Erythroblast (primary cell): ENCODE measurements at regions not wholly inside any gene's neighbourhood (a gene's known extent, or its start where the extent isn't known, plus 50 kb on each side); places are given as distances from the start of the nearest gene placed in this dataset.

Experiments used
- DNase-seq, 2 experiments: peaks; one replicate each; lab custom pipeline; 2025; lab: John Stamatoyannopoulos, UW
- GATA1 ChIP-seq: IDR thresholded peaks from 2 replicates; pipeline ENCODE4 v1.6.1; 2011; ENCODE audit warnings: low read depth, mild to moderate bottlenecking, control low read depth, low read length, moderate library complexity
- POLR2A ChIP-seq: IDR thresholded peaks from 2 replicates; pipeline ENCODE4 v1.6.1; 2011; ENCODE audit warnings: mild to moderate bottlenecking, low read length

DNA sequence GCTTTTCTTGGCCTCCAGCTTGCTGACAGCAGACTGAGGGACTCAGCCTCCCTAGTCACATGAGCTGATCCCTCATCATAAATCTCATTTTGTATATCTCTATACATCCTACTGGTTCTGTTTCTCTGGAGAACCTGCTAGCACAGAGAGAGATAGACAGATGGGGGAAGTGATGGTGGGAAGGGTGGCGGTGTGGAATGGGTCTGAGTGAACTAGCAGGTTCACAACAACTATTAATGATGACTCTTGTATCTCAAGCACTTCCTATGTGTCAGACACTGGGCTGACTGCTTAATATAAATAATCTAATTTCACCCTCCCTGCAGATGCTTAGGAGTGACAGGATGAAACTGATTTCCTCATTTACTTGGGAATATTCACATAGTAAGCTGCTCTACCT, 106.9 kb upstream of the TLE3 start:
- TF ChIP-seq GATA1 (no peak), POLR2A (no peak)
- no peak for DNase-seq

DNA sequence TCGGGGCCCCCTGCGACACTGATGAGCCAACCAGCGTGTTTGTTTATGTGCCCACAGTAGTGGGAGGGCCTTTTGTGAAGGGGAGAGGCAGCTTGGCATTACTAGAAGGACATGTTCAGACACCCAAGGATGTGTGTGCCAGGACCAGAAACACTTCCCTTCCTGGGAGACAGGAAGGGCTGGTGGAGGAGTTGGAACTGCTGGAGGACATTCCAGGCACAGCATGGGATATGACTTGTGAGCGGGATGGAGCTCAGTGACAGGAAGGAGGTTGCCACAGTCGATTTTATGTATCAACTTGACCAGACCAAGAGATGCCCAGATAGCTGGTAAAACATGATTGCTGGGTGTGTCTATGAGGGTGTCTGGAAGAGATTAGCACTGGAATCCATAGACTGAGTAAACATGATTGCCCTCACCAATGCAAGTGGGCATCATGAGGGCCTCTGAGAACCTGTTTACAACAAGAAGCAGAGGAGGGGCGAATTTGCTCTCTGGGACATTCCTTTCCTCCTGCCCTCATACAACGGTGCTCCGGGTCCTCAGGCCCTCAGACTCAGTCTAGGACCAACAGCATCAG, 106.4 kb upstream of the TLE3 start:
- TF ChIP-seq GATA1 = no peak
- no peak for TF ChIP-seq POLR2A
- peak in 1 of 2 experiments; percentile 33 for DNase-seq

DNA sequence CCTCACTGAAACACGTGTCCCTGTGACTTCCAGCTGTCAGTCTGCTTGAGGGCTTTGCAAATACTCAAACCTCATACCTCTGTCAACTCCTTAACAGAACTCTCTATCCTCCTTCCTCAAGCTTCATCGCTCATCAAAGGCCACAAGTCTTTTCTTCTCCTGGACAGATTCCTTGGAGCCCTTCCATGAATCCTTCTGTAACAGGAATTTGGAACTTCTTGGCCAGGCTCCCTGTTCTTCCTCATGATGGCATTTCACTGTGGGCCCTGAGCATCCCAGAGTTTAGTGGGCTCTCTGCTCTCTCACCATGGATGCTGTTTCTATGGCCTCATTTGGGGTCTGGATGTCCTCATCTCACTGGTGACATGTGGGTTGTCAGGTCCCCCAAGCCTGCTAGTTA, 105.0 kb upstream of the TLE3 start:
- no peak for DNase-seq
- TF ChIP-seq GATA1 (no peak), POLR2A (no peak)

DNA sequence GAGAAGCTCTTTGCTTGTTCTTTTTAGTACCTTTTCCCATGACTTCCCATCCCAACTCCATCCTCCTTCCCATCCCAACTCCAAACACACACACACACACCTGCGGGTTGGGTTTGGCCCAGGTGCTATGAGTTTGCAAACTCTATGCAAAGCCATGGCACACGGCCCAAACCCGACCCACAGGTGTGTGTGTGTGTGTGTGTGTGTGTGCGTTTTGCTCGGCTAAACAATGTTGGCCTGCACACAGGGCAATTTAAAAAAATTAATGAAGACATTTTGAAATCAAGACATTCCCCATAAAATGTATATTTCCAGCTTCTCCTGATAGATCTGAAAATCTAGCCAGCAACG, 103.7 kb upstream of the TLE3 start:
- no peak for DNase-seq
- TF ChIP-seq POLR2A = no peak
- TF ChIP-seq GATA1 = no peak

DNA sequence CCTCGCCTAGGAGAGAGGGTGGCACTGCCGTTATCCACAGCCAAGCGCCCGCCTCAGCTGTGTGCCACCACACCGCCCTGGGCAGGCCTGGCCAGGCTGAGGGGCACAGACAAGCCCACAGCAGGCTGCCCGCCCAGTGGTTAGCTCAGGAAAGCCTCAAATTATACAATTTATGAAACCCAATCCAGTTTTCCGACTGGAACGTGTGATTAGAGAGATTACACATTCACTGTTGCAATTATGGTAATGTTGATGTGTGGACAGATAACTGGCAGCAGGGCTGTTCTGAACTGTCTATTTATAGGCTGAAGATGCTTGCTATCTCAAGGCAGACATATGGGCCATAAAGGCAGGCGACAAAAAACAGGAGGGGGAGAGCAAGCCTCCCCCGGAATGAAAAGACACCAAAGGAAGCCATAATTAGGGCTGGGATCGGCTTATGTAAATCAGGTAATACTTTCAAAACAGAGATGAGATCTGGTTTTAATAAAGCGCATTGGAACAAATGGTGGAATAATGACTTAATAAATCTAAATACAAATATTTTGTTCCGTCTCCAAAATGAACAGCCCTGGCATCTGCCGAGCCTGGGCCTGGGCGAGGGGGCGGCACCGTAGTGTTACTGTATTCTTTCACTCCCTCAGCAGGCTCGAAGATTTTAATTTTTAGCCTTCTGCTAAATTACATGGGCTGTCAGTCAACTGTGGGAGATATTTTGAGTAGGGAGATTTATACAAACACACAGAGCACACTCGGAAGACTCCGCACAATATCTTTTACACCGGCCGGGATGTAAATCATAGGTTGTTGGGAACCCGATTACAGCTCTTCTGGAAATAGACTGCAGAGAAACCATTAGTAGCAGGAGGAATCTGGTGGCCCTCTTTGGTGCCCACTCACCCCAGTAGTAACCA, 103.1 kb upstream of the TLE3 start:
- TF ChIP-seq GATA1 (no peak), POLR2A (no peak)
- no peak for DNase-seq

DNA sequence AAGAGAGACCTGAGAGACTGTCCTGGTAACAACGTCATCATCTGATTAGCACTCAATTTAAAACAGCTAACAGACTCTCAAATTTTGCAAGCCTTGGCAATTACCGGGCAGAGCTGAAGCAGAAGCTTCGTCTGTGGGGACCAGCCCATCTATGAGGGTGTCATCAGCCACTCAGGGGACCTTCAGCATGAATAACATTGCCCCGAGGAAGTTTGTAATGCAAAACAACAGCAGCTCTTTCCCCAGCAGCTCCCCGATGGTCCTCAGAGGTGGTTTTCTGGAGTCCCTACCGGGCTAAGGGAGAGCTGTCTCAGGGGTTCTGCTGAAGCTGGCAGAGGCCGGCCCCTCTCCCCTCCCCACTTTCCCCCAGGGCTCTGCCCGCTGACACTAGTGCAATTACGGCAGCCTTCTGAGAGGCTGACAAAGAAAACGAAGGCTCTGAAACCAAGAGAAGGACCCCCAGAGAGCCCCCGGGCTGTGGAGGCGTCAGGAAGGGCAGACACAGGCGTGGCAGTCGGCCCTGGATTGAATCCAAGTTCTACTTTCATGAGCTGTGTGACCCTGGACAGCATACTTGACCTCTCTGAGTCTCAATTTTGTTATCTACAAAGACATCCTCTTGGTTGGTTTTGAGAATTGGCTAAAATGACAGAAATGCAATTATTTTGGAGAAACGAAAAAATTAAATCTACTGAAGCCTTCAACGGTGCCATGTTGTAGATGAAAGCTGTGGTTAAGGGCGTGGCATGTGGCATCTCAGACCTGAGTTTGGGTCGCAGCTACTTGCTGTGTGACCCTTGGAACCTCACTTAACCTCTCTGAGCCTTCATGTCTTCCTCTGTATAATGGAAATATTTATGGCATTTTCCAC, 102.1 kb upstream of the TLE3 start:
- TF ChIP-seq GATA1 = no peak
- TF ChIP-seq POLR2A = no peak
- no peak for DNase-seq

DNA sequence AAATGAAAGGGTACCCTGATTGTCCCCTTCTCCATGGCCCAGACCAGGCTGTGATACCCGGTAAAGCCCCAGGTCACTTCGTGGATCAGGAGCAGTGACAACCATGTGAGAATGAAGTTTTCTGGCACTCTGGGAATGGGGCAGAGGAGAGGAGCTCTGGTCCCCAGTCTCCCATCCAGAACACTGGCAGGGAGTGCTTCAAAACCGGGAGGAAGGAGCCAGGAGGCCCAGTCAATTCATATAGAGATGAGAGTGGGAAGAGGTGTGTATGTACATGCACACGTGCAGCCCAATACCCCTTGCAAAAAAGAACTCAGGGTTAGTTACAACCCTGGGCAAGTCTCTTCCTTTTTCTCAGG, 101.4 kb upstream of the TLE3 start:
- TF ChIP-seq POLR2A = no peak
- TF ChIP-seq GATA1 = no peak
- DNase-seq = no peak

DNA sequence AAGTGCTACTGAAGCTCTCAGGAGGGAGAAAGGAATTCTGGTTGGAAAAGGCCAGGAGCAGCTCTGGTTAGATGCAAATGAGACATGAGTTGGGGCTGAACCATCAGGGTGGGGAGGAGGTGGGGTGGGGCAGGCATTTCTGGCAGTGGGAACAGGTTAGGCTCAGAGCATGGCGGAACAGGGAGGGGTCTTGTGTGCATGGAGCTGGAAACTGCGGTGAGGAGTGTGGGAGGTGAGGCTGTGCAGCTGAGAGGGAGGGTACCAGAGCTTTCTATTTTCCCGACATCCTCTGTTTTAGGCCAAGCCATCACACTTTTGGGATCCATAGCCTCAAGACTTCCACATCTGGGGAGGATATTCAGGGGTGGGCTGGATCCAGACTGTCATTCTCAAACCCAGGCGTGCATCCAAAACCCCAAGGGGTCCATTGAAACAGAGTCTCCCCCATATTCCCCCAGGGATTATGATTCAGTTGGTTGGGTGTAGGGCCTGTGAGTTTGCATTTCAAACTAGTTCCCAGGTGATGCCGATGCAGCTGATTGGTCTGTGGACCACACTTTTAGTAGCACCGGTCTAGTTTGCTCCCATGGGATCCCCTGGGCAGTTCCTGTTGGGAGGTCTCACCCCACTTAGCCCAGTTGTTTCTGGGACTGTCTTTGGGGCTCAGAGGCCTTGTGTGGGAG, 100.9 kb upstream of the TLE3 start:
- DNase-seq = no peak
- no peak for TF ChIP-seq GATA1
- TF ChIP-seq POLR2A = no peak

DNA sequence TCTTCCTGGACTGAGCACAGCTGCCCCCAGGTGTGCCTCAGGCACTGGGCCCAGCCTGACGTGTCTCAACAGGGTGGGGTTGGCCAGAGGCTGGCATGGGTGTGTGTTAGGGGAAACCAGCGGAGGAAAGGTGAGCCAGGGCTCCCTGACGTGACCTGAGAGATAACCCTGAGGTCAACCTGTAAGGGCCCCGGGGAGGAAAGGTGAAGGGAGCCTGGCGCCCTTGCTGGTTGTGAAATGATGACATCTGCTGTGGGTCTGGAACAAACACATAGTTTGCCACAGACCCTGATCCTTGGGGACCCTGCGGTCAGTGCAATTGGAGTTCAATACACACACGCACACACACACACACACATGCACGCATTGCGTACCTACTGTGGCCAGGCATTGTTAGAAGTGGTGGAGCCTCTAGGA, 100.2 kb upstream of the TLE3 start:
- no peak for DNase-seq
- TF ChIP-seq GATA1 (no peak), POLR2A (no peak)

DNA sequence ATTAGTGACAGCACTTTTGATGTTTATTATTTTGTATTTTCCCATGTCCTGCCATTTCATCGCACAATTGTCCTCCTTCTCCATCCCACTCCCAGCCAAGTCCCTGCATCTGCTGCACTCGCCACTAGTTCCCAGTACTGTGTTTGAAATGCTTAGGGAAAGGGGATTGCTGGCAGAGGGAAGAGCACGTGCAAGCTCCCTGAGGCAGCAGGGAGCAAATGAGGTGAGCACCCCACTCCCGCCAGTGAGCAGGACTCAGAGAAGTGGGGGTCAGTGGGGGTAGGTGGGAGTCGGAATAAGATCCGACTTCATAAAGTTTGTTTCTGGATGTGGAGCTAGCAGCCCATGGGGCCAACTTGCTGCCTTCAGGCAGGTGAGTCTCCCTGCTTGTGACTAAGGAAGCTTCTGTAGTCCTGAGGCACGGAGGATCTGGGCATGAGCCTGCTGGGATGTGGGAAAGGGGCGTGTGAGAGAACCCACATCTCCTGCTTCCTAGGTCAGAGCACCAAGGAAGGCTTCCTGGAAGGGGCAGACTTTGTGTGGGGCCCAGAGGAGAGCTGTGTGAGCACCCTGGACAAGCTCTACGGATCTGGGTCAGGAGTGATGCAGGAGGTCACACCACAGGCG, 99.7 kb upstream of the TLE3 start:
- DNase-seq = no peak
- no peak for TF ChIP-seq GATA1
- no peak for TF ChIP-seq POLR2A

DNA sequence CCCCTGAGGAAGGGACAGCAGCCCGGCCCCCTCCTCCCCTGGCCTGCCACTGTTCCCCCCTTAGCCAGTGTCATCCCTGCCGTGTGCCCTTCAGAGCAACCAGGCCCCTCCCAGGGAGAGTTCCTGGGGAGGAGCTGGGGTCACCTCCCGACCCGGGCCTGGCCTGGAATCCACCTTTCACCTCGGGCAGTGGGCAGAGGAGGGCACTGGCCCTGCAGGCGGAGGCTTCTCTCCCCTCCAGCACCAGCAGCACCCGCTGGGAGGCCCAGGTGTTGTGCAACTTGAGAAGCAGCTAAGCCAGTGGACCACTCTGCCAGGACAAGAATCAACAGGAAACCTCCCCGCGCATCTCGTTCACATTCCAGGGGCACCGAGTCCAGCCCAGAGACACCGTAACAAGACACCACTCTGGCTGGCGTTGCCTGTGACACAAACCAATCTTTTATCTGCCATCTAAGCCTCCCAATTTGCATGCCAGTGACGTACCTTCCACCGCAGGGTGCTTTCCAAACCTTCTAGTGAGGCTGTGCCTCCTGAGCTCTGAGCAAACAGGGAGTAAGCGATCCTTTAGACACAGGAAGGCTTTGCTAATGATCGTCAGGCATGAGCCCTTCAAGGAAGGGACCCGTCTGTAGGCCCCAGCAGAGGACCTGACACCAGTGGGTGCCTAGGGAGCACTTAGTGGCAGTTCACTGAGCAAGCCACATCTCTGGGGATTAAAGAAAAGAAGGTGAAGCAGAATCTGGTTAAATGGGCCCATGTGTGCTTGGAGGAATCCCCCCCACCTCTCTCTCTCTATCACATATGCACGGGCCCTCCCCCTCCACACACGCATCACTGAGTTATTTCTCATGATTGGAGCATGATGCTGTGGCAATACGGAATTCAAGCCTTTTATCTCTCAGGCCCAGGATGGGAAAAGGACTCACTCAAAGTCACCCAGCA, 98.9 kb upstream of the TLE3 start:
- DNase-seq = no peak
- TF ChIP-seq POLR2A = no peak

DNA sequence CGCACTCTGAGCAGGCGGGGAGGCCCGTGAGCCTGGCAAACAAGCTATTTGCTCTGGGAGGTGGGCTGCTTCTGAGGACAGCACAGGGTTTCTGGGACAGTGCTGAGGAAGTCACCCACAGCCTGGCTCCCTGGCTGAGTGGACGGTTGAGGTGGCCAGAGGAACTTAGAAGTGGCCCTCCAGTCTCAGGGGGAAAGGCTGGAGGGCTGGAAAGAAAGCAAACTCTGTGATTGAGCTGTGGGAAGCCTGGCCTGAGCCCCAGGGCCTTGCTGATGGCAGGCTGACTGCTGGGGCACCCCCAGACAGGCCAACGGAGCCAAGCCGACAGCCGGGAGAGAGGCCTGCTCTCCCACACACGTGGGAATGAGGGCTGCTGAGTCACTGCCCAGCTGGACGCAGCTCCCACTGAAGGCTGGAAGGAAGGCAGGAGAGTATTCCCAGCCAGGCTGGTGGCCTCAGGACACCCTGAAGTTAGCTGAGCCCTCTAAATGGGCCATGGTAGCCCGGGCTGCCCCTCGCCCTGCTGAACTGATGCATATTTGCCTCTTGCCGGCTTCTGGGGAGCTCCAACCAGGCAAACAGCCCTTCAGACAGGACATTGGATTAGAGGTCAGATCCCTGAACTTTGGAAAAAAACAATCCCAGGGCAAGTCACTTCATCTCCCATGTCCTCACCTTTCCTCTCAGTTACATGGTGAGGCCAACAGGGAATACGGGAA, 98.0 kb upstream of the TLE3 start:
- TF ChIP-seq GATA1 = no peak
- no peak for TF ChIP-seq POLR2A
- DNase-seq = no peak

DNA sequence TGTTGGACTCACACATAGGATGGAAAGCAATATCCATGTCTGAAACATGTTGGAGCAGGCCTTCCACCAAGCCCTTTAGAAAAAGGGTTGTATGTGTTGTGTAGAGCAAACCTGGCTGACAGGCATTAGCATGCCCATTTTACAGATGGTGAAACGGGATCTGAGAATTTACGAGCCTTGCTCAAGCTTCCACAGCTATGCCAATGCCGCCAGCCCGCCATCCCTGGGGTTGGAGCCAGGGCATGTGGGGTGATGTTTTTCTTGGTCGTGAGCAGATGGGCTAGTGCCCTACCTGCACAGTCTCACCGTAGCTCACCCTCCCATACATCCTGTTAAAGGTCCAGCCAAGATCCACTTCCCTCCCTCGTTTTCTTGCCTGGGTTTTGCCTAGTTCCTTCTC, 97.5 kb upstream of the TLE3 start:
- no peak for DNase-seq
- TF ChIP-seq GATA1 (no peak), POLR2A (no peak)
